H1 (cell line): ENCODE measurements at regions not wholly inside any gene's neighbourhood (a gene's known extent, or its start where the extent isn't known, plus 50 kb on each side); places are given as distances from the start of the nearest gene placed in this dataset.

Source experiments
- BRCA1 ChIP-seq: IDR thresholded peaks from 2 replicates; pipeline ENCODE4 v1.6.1; 2012; ENCODE audit warnings: low read depth, low read length, improper control_type of control experiment
- E2F6 ChIP-seq: IDR thresholded peaks from 2 replicates; pipeline ENCODE4 v1.6.1; 2012; ENCODE audit warnings: inconsistent platforms
- EZH2 ChIP-seq: fragments of 200-600 bp; sonication (generic); IDR thresholded peaks from 2 replicates; pipeline ENCODE4 v1.7.1; 2012; ENCODE audit warnings: low read depth, mild to moderate bottlenecking, moderate library complexity, low read length, inconsistent platforms; ENCODE audit not compliant: severe bottlenecking
- GABPA ChIP-seq: IDR thresholded peaks from 2 replicates; pipeline ENCODE4 v1.6.1; 2011; ENCODE audit warnings: mild to moderate bottlenecking, low read length, moderate library complexity, borderline replicate concordance; ENCODE audit not compliant: insufficient read depth
- RAD21 ChIP-seq, 2 experiments: IDR thresholded peaks in 1 of 2; conservative IDR thresholded peaks in 1 of 2; 2 replicates each; pipeline ENCODE4 v1.6.1; 2011; ENCODE audit warnings: low read depth in 2 of 2, low read length in 2 of 2, improper control_type of control experiment in 1 of 2, inconsistent platforms in 1 of 2, mild to moderate bottlenecking in 1 of 2, moderate library complexity in 1 of 2
- RNF2 ChIP-seq: fragments of 200-900, 300-1000 bp; sonication (generic); IDR thresholded peaks from 2 replicates; pipeline ENCODE4 v1.7.1; 2016; ENCODE audit warnings: borderline replicate concordance, low read depth, mild to moderate bottlenecking, antibody characterized with exemption, low read length; ENCODE audit not compliant: poor library complexity, severe bottlenecking; ENCODE audit errors: missing control alignments
- SIN3A ChIP-seq, 2 experiments: IDR thresholded peaks in 1 of 2; conservative IDR thresholded peaks in 1 of 2; 2 replicates each; pipeline ENCODE4 v1.6.1; 2011 to 2012; ENCODE audit warnings: low read length in 2 of 2, improper control_type of control experiment in 1 of 2, low read depth in 1 of 2, mild to moderate bottlenecking in 1 of 2
- ZNF274 ChIP-seq: IDR thresholded peaks from 2 replicates; pipeline ENCODE4 v1.7.0; 2012; ENCODE audit warnings: low read length, borderline replicate concordance; ENCODE audit errors: extremely low read depth

- TF ChIP-seq SIN3A (conservative IDR thresholded peaks at IDR 0.05 in 1 of 2, IDR thresholded peaks at IDR 0.05 in 1 of 2; ENCODE audit: low read depth in 1 of 2, low read length in 2 of 2) (no peak), RNF2 (no peak), ZNF274 (no peak), BRCA1 (no peak), E2F6 (no peak), GABPA (no peak), RAD21 (IDR thresholded peaks at IDR 0.05 in 1 of 2, conservative IDR thresholded peaks at IDR 0.05 in 1 of 2; ENCODE audit: low read depth in 2 of 2, low read length in 2 of 2) (no peak), EZH2 (no peak)
These were observed 193.9 kb downstream of the TLE3 start (continued) for GRCh38 chr15:69903470-69904469.
